GM19043 (cell line): ENCODE measurements at regions not wholly inside any gene's neighbourhood (a gene's known extent, or its start where the extent isn't known, plus 50 kb on each side); places are given as distances from the start of the nearest gene placed in this dataset.

Experiments
- ATAC-seq: cut with Tn5 transposase; IDR thresholded peaks from one replicate; pipeline ENCODE4 v1.9.1; 2021; ENCODE audit warnings: low read depth; ENCODE audit not compliant: unreplicated experiment

DNA sequence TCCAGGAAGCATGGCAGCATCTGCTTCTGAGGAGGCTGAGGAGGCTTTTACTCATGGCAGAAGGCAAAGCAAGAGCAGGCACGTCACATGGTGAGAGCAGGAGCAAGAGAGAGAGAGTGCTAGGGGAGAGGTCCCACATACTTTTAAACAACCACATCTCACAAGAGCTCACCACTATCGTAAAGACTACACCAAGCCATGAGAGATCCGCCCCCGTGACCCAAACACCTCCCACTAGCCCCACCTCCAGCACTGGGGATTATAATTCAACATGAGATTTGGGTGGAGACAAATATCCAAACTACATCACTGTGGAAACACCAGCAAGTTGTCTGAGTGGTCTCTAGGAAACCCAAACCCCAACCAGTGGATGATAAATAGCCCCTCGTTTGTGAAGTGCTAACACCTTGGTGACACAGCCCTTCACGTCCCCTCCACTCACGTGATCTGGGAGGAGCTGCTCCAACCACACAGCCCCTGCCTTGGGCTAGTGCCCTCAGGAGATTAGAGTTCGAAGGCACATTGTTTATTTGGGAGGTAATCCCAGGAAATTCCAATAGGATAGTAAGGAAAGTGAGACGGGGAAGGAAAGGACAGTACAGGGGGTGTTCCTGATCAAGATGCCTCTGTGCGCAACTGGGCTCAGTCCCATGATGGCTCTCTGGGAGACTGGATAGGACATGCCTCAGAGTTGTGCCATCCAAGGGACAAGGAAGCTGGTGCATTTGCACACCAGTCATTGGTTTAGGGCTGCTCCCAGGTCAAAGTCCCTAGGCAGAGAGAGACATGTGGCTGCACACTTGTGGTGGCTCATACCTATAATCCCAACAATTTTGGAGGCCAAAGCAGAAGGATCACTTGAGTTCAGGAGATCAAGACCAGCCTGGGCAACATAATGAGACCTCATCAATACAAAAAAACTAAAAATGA is 80.6 kb upstream of the CTNNB1 start:
- ATAC-seq, result no peak

DNA sequence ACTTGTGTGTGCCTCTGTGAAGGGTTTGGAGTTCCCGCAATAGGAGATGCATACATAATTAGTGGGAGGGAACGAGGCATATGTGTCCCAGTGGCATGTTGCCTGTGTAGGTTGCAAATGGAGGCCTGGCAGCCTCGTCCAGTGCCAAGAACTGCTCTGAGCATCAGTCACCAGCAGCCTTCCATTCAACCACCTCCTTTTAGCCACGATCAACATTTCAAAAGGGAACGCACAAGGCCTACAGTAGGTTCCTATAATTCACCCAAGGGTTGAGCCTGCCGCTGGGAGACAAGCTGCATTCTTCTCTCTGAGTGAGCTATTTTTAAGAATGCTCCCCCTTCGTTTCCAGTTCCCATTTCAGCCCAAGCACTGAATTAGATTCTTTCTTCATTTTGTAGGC is 78.8 kb upstream of the CTNNB1 start:
- ATAC-seq, result no peak

DNA sequence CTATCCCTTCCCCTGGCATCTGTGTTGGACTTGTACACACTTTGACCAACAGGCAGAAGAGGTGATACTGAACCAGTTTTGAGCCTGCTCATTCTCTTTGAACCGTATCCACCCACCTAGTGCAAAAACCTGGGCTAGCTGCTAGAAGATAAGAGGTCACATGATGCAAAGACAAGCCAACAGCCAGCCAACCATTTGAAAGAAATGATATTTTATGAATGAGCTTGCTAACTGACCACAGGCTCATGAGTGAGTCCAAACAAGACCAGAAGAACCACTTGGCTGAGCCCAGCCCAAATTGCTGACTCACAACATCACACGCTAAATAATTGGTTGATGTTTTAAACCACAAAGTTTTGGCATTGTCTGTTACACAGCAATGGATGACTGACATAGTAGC is 74.0 kb upstream of the CTNNB1 start:
- ATAC-seq, result no peak

DNA sequence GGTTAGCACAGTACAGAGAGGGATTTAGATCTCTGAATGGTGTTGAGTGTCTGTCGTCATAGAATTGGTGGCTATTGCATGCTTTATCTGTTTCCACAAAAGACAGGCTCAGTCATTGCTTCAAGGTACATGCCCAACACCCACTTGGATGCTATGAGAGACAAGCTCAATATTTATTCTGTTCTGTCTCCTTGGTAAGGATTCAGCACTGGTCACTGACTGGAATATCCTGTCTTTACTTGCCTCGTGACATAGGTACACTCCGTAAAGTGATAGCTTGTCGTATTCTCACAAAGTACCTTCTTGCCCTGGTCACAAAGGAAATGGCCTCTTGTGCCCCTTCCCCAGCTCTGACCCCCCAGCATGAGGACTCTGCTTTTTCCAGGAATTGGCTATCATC is 72.8 kb upstream of the CTNNB1 start:
- no peak for ATAC-seq

DNA sequence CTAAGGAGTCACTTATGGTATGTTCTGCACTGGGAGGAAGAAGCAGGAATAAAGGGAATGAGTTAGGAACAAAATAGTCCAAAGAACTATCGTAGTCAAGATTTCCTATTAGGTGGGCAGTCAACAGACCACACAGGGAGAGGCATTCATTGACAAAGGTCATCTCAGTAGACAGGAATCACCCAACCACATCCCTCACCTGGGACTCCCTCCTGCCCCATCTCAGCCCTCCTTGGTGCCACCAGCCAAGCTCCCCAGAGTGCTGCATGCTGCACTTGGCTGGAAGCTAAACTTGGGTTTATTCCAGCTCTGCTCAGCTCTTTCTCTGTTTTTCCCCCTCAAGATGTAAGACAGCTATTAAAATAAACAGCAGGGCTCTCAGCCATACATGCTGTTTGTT is 72.3 kb upstream of the CTNNB1 start:
- no peak for ATAC-seq

DNA sequence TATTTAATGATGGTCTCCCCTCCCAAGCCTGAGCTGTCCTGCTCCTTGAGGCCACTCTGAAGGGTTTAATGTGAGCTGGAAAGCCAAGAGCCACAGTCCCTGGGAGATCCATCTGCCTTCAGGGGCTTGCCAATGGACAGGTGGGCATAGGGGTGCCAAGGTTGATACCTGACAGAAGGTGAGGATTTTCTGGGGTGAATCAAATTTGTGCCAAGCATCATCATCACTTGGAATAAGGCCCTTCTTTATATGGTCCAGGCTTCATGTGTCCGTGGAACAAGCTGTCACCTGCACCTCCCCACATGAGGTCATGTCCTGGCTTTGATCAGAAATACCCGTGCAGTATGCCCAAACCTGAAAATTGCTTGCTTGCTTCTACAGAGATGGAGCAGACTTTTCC is 71.9 kb upstream of the CTNNB1 start:
- no peak for ATAC-seq

DNA sequence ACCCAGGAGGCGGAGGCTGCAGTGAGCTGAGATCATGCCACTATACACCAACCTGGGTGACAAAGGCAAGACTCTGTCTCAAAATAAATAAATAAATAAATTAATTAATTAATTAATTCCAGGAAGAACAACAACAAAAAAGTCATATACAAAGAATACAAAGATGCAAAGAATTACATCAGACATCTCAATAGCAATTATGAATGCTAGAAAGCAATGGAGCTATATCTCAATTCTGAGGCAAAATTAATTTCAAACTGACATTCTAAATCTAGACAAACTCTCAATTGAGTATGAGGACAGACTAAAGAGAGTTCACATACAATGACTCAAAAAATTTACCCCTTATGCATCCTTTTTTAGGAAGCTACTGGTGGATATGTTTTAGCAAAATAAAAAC is 69.6 kb upstream of the CTNNB1 start:
- ATAC-seq, result no peak

DNA sequence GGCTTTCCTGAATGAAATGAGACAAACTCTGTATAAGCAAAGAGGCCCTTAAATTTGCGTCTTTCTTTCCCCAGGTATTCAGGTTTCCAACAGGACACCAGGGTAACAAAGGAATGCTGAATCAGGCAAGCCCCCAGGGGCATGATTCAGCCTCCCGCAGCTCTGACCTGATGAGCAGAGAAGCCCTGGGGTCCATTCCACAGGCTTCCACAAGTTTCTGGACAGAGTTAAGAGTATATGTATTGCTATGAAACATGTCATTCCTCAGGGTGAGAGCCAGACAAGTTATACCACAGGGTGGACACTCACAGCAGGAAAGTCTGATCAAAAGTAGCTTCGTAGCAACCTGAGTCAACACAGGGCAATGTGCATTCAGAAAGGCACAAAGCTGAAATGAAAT is 68.1 kb upstream of the CTNNB1 start:
- ATAC-seq, result no peak

DNA sequence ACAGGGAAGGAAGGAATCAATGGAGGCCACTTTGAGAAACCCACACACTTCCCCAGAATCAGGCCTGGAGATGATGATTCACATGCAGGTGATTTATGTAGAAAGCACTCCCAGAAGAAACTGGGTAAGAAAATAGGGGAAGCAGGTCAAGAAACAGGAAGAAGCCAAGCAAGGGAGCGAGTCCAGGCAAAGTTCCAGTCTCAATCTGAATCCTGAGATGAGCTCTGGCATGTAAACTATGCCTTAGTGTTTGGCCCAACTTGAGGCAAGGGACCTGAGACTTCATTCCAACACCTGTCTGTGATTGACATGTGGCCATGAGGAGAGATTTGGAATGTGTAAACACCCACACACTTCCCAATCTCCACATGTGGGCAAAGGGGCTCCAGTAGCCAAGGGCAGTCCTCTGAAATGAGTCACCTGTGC is 61.6 kb upstream of the CTNNB1 start:
- no peak for ATAC-seq

DNA sequence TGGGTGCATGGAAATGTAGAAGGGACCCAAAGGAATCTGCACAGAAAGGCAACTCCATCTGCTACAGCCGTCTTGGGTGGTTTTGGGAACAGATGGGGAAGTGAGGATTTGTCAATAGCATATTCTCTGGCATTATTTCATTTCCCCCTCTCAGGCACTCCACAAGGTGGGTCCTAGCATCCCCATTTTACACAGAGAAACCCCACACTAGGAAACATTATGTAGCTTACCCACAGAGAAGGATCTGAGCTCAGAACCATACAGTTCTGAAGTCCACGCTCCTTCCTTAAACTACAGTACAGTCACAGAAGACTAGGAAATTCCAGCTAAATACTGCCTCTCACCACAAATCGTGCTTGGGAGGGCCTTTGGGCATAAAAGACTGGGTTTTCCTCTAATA is 61.2 kb upstream of the CTNNB1 start:
- no peak for ATAC-seq

DNA sequence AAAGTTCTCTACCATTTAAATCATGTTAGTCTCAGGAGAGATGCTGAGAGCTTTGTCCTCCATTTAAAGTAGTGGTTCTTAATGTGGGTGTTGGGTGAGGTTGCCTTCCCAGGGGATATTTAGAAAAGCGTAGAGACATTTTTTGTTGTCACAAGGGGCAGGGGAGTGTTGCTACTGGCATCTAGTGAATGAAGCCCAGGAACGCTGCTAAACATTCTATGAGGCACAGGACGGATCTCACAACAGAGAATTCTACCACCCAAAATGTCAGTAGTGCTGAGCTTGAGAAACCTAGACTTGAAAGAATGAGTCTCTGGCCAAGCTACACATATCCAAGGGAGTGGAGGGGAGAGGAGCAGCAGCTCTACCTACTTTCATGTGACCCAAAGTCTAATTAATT is 60.7 kb upstream of the CTNNB1 start:
- ATAC-seq, result no peak

DNA sequence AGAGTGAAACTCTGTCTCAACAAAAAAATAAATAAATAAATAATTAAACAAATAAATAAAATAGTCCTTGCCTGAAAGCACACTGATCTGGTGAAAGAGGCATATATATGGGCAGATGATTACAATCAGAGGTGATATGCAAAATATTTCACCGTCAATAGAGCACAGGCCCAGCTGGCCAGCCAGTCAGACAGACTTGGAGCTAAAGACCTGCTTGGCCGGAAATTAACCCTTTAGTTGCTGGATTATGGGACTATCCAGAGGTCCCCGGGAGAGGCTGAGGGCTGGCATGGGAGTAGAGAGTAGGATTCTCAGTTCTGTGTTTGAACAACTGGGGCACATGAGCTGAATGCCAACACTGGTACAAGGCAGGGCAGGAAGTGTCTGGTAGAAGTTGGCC is 59.1 kb upstream of the CTNNB1 start:
- ATAC-seq, result no peak

DNA sequence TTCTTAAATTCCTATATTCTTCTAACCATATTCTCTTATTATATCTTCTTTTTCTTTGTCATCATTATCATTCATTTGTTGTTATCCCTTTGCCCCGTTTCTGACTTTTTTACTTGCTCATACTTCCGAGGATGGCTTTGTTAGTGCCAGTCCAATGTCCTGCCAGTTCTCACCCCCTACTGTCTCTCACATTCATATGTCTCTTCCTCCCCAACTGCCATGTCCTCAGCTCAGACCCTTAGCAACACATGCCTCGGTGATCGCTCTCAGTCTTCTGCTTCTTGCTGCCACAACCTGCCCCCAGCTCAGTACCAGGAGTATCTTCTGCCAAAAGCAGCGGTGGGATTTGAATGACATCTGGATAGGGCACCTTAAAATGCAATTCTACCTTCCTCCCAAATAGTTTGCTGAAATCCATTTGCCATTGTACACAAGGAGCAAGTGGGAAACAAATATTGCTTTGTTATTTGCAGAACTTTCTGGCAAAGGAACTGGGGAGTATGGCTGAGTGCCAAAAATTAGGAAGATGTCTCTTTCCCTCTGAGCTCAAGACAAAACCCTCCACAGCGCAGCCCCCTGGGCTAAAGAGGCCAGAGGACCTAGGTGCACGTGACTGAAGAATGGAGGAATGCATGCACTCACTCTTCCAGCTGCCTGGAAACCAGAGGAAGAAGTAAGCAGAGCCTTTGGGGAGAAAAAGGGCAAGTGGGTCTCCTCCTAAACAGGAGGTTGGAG is 57.7 kb upstream of the CTNNB1 start:
- no peak for ATAC-seq

DNA sequence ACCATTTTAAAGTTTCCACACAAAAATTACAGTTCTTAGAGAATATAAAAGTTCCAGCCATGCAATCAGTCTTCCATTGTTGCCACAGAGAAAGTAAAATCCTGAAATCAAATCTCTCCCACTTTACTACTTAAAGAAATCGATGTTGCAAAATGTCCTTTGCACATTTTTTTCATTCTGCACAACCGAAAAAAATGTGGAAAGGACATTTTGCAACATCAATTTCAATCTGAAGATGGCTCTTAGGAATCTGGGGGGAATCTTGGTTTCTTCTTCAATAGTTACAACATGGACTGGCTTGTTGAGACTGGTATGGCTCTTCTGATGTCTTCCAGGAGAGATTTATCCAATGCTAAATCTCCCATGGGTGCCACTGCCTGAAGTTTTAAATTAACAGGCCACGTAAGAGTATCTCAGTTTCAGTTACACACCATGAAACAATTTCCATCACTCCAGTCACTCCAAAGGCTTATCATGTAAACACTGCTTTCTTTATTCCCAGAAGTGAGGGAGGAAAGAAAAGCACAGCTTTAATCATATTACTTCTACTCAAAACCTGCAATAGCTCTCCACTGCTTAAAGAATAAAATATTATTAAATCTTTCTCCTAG is 55.8 kb upstream of the CTNNB1 start:
- ATAC-seq, result no peak

DNA sequence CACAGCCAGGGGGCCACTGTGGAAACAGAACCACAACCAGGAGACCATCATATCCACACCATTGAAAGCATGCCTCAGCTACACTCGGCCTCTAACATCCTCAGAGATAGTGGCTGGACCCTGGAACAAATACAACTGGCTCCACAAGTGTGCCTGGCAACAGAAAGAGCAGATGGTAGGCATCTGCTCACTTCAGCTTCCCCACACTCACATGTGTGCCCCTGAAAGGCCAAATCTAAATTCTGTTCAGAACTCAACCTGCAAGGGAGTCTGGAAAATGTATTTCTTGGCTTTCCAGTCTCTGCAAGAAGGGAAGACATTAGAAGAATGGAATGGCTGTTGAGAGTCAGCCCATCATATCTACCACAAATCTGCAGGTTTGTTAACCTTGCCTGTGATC is 54.7 kb upstream of the CTNNB1 start:
- ATAC-seq, result no peak

DNA sequence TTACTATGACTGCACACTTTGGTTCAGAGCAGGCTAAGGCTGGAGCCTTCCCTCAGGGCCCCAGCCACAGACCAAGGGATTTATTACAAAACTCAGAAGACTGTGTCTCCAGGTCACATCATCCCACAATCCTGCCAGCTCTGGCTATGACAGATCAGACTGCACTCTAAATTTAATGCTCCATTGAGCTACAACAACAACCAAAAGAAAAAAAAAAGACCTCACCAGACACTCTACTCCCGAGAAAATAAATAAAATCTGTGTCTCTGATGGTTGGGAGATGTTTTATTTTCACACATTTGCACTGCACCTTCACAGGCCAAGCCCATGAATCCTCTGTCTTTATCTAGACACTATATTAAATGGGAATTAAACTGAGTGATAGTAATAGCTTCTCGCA is 50.8 kb upstream of the CTNNB1 start:
- no peak for ATAC-seq

DNA sequence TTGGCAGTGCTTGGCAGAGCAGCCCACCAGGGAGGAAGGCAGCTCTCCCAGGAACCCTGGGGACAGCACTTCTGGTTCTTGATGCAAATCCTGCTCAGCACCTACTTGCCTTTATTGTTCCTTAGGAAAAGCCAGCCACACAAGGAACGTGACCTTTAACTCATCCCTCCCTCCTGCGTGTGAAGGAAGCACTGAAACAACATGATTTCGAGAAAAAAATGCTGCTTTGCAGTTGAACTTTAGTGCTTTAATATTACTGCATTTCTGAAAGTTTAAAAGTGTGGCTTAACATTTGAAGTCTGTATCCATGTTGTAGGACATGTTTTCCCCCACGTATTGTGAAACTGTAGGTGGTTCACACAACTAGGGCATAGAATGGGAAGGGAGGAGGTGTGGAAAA is 50.4 kb upstream of the CTNNB1 start:
- no peak for ATAC-seq
